Stimulated activated naive CD4-positive, alpha-beta T cell treated with Interleukin-2 at 50 U/mL for 16 hours (primary cell): ENCODE measurements at regions not wholly inside any gene's neighbourhood (a gene's known extent, or its start where the extent isn't known, plus 50 kb on each side); places are given as distances from the start of the nearest gene placed in this dataset.
"Not testable (repeated sequence)": the region's sequence is repeated elsewhere in the genome, so short reads cannot be mapped to it uniquely, and the experiment has no call there.

Experiments used
- DNase-seq: peaks from one replicate; lab custom pipeline; 2025; lab: John Stamatoyannopoulos, UW

DNA sequence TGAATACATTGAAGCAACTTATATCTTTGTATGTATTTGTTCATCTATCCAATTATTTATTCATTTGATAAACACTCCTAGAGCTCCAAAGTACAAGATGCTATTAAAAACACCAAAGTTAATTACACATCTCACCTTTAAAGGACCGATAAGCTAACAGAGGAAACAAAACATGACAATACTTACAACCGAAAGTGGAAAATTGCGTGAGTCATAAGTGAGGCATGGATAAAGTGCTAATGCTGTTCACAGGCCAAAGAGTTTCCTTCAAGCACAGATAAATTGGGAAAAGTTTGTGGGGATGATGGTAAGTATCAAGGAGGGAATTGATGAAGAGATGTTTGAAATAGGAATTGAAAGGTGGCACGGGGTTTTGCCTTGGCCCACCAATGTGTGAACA lies 172.8 kb upstream of the KITLG start:
- DNase-seq, result no peak

DNA sequence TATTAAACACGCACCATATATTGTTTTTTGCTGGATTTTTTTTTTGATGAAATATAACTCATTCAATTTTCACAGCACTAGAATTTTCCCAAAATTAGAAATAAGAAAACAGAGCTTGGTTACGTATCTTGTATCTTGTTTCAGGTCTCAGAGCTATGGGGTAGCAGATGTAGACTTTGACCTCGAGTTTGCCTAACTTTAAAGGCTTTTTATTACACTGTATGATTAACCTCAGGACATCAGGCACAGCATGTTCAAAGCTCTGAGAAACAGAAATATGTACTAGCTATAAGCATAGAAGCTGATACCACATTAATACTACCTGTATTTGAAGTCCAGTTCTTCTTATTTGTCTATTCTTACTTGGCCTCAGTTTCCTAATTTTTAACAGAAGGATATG lies 171.9 kb upstream of the KITLG start:
- no peak for DNase-seq

DNA sequence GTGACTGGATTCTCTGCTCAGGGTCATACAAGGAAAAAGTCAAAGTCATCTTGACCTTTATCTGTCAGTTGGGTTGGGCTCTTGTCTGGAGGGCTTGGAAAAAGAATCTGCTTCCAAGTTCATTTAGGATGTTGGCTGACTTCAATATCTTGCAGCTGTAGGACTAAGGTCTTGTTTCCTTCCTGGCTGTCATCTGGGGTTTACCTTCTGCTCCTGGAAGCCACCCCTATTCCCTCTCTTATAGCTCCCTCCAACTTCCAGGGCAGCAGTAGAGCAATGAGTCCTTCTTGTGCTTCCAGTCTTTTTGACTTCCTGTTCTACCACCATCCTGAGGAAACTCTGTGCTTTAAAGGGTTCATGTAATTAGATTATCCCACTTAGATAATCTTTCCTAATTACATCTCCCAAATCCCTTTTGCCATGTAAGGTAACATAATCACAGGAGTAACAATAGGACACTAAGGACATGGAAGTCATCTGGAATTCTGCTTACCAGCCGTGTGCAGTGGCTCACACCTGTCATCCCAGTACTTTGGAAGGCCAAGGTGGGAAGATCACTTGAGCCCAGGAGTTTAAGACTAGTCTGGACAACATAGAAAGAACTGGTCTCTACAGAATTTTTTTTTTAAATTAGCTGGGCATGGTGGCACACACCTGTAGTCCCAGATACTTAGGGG lies 170.7 kb upstream of the KITLG start:
- no peak for DNase-seq

DNA sequence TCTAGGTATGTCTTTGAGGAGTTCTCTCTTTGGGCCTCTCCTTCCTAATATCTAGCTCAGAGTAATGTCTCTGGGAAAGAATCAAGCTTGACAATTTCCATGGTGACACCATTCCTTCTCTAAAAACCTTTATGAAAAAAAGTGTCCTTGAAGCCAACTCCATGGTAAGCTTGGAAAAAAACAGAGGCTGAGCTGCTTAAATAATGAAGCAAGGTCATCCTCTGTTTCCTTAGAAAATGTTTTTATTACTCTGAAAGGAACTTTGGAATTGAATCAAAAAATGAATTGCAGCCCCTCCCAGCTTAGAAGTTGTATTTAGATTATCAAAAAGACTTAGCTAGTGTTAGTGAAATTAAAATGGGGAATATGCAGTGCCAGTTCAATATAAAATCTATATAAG lies 166.1 kb upstream of the KITLG start:
- DNase-seq, result no peak

DNA sequence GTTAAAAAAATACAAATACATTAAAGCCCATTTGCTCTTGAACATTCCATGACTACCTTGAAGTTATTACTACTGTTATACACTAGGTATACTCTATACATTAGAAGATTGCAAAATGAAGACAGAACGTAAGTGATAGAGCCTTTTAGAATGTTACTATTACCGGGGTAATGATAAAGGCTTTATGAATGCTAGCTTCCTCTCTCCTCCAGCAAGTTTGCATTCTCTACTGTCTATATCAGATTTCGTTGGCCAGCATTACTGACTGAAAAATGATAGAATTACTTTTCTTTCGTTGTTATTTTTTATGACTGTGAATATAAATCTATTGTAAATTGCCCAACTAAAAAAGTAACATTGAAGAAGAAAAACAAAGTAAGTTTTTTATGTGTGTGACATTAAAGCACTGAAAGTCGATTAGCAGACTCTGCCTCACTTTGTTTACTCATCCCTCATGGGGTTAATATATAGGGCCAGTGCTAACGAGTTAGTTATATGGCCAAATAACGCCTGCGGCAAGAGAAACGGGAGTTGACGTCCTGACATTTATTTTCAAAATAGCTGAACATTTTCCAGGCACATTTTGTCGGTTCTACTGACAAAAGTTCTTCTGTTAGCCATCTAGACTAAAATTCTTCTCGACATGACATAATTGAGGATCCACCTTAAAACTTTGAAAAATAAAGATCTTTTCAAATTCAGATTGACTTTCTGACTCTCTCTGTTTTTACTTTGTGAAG lies 163.8 kb upstream of the KITLG start:
- no peak for DNase-seq

DNA sequence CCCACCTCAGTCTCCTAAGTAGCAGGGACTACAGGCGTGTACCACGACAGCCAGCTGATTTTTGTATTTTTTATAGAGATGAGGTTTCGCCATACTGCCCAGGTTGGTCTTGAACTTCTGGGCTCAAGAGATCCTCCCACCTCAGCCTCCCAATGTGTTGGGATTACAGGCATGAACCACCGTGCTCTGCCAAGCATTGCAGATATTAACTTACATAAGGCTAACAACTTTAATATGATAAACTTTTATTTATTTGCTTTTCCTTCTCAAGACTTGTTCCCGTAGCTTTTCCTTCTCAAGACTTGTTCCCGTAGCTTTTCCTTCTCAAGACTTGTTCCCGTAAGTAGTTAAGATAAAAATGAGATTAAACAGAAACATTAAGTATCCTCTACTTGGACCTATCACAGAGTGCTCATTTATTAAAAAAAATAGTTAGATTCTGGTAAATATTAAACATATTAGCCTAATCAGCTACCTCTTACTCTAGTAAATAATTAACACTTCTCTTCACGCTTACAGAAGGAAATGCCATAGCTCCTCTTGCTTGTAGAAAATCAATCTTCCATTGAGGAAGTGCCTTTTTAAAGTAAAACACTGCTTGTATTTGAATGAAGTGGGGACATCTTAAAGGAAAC lies 157.7 kb upstream of the KITLG start:
- no peak for DNase-seq

DNA sequence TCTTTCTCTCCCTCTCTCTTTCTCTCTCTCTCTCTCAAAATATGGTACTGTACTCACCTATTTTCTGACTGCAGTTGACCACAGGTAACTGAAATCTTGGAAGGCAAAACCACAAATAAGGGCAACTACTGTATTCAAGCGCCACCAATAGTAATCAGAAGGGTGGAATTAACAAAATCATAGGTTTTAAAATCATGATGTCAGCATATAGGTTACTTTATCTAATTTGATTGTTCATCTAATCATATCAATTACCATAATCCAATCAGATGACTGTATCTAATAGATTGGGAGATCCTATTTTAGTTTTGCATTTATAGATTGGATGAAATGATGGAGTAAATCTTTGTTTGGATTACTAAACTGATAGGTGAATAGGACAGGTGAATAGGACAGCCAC lies 155.8 kb upstream of the KITLG start:
- no peak for DNase-seq

DNA sequence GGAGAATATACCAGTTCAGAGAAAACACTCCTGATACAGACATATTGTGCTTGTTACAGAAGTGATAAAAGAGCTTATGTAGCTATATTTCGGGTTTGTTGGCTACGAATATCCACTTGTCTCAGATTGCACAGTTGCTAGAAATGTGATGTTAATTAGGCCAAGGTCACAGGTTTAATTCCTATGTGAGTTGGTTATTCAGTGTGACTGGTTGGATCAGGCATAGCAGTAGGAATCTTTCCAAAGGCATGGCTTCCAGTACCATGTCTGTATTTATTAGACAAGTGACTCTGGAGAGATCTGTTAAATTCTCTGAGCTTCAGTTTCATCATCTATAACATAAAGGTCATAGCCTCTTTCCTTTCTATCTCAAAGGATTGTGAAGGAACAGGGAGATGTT lies 152.7 kb upstream of the KITLG start:
- no peak for DNase-seq

DNA sequence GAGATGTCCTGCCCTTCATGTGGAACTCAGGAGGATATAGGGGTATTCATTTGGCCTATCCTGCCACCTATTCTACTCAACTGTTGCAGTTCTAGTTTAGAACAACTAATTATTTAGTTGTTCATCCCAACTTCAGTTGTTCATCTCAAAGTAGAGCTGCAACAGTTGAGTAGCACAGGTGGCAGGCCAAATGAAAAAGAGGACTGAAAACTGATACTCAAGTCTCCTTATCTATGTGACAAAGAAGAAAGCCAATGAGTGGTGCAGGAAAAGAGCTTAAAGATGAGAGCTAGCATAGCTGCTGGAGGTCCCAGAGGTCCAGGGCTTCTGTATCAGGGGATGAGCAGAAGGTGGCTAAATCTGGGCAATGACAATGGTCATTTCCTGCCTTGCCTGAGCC lies 148.9 kb upstream of the KITLG start:
- no peak for DNase-seq

DNA sequence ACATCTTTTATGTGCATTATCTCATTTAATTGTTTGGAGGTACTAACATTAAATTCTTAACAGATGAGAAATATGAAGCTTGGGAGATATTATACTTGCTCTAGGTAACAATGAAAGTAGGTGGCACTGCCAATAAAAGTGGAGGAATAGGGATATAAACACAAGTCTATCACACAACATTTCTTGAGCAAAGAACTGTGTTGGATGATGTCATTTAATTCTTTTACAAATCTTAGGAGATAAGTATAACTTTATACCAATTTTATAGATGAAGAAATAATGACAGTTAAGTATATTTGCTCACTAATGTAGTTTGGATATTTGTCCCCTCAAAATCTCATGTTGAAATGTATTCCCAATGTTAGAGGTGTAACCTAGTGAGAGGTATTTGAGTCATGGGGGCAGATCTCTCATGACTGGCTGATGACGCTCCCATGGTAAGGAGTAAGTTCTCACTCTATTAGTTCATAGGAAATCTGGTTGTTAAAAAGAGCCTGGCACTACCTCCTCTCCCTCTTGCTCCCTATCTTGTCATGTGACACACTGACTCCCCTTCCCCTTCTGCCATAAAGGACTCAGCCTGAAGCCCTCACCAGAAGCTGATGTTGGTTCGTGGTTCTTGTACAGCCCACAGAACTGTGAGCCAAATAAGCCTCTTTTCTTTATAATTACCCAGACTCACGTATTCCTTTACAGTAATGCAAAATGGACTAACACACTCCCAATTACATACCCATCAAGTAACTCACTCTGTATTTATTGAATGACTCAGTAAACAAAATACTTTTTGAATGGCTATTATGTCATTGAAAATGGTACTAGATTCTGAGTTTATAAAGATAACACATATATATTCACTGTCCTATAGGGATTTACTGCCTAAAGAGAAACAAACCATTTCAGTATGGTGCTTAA lies 146.8 kb upstream of the KITLG start:
- no peak for DNase-seq

DNA sequence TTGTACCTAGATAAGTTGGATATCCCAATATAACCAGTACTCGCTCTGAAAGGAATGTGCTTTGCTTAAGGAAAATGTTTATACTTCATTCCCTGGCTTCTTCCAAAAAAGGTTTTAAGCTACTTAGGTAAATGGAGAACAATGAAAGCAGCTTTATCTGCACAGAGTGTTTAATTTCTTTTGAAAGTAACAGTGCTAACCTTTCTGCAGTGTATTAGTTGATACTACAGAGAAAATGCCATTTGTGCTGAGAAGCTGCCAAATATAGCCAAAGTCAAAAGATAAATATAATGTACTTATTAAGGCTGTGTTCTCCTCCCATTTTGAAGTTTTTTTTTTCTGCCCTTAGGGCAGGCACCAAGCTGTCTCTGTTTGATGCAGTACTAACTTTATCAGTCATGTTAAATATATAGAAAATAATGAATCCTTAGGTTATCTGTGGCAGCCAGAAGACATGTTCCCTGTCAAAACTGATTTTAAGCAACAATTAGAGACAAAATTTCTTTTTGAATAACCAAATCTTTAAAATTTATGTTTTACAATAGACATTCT lies 145.4 kb upstream of the KITLG start:
- no peak for DNase-seq

DNA sequence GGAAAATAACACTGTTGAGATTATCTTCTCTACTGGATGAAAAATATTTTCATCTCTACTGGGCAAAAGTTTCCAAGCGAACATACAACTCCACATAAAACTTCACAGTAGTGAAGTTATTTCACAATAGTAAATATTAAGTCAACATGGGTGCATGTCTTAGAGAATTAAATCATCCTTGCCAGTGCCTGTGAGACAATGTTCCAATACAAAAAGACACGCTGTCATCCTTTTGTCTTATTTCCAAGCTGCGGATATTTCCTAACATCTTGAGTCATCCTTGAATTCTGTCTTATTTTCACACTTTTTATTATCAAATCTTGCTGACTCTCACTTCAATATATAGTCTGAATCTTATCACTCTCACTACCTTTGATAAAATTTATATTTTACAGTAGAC lies 142.9 kb upstream of the KITLG start:
- DNase-seq, result no peak

DNA sequence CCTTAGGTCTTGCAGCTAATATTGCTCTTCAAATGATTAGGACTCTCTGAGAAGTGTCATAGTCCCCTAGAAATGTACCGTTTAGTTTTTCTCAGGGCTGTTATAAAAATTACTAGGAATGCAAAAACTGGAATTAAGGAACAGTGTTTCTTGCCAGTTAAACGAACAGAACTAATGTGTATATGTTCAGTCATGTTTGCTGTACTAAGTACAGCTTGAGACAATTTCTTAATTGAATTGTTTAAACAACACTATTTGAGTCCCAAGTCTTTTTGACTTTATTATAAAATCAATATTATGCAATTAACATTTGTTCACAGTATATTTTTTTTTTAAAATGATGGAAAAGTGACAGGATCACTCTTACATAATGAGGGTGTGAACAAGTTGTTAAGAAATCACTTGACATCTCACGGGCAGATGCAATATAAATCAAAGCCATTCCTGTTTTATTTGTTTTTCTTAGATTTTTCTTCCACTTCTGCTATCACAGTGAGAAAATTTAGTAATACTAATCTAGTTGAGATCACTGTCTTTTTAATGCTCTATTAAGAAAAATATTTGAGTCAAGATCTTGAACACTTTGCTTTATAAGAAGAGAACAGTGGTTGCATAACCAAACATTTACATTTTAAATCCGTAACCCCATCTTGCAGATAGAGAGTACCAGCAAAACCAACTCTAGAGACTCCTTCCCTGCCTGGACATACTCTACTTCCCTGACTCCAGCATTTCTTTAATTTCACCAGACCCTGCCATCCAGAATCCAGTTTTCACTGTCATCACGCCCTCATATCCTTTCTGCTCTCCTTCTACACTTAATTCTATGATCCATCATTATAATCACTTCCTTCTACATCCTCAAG lies 140.7 kb upstream of the KITLG start:
- DNase-seq, result no peak

DNA sequence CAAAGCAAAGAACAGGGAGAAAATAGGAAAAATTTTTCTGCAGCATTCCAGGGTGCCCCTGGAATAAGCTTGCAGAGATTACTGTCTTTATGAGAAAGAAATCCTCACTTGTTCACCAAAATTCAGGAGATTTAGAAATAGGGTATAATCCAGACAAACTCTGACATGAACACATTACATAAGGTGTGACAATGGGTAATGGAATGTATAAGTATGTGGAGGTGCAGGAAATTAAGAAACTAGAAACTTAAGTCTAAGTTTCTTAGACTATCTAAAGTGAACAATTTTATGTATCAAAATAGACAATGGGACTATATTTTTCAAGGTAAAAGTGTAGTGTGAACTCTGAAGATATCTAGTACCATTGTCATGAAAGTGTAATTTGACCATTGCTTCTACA lies 140.0 kb upstream of the KITLG start:
- DNase-seq, result no peak

DNA sequence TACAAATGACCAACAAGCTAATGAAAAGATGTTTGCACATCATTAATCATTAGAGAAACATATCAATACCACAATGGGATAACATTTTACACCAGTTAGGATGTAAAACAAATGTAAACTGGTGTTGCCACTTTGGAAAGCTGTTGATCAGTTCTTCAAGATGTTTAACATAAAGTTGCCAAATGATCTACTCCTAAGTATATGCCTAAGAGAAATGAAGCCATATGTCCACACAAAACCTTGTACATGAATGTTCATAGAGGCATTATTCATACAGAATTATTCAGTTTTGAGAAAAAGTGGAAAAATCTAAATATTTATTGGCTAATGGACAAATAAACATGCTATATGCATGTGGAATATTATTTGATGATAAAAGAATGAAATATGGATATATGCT lies 136.9 kb upstream of the KITLG start:
- no peak for DNase-seq

DNA sequence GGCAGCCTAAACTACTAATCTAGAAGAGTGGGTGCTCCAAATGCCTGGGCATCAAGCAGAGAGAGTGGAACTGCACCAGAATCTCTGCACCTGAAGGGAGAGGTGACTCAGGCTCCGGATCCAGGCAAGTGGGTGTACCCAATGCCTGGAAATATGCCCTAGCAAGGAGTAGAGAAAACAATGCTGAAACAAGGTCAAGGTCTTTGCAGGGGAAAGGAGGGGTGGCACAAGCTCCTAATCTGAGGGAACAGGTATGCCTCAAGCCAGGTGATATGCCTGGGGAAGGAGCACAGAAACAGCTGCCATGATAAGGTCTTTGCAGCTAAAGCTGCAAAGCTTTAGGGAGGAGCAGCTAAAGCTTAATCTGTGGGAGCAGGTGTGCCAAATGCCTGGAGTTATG lies 136.0 kb upstream of the KITLG start:
- DNase-seq, result no peak

DNA sequence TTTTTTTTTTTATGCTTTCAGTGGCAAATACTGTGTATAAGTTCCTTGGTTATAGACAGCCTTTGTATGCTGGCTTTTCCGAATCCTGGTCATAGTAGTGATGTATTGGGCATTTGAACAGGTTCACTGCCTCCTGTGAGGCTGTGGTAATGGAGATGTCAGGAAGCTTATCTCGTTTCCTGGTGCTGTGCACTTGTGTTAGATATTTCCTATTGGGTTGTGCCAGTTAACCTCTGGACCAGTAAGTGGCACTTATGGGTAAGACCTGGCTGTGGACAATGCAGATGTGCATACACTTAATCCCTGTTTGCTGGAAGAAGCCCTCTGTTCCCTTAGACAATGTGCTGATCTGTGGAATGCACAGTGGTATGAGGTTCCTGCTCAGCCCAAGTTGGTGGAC lies 135.4 kb upstream of the KITLG start:
- no peak for DNase-seq

DNA sequence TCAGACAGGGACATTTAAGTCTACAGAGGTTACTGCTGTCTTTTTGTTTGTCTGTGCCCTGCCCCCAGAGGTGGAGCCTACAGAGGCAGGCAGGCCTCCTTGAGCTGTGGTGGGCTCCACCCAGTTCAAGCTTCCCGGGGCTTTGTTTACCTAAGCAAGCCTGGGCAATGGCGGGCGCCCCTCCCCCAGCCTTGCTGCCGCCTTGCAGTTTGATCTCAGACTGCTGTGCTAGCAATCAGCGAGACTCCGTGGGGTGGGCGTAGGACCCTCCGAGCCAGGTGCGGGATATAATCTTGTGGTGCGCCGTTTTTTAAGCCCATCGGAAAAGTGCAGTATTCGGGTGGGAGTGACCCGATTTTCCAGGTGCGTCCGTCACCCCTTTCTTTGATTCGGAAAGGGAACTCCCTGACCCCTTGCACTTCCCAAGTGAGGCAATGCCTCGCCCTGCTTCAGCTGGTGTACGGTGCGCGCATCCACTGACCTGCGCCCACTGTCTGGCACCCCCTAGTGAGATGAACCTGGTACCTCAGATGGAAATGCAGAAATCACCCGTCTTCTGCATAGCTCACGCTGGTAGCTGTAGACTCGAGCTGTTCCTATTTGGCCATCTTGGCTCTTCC lies 134.1 kb upstream of the KITLG start:
- DNase-seq, result not testable (repeated sequence)

DNA sequence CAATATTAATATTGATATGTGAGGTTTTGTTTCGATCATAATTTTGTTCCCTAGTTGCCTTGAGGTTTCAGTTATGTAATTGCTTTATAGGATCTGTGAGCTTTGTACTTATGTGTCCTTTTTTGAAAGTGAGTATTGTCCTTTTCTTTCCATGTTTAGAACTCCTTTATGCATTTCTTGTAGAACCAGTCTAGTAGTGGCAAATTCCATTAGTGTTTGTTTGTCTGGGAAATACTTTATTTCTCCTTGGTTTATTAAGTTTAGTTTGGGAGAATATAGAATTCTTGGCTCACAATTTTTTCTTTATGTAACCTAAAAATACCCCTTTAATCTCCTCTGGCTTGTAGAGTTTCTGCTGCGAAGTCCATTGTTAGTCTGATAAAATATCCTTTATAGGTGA lies 127.5 kb upstream of the KITLG start:
- no peak for DNase-seq

DNA sequence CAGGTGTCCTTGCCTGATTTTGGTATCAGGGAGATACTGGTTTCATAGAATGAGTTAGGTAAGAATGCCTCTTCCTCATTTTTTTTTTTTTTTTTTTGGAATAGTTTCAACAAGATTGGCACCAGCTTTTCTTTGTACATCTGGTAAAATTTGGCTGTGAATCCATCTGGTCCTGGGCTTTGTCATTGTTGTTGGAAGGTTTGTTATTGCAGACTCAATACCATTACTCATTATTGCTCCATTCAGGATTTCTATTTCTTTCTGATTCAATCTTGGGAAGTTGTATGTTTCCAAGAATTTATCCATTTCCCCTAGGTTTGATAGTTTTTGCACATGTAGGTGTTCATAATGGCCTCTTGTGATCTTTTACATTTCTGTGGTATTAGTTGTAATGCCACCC lies 126.0 kb upstream of the KITLG start:
- DNase-seq, result no peak

DNA sequence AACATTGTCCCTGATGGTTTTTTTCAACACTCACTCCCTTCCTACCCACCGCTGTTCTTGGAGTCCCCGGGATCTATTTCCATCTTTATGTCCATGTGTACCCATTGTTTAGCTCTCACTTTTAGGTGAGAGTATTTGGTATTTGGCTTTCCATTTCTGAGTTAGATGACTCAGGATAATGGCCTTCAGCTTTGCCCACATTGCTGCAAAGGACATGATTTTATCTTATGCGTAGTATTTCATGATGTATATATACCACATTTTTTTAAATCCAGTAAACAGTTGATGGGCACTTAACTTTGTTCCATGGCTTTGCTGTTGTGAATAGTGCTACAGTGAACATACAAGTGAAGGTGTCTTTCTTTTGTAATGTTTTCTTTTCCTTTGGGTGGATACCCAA lies 123.5 kb upstream of the KITLG start:
- no peak for DNase-seq
